ENCODE measurements at regions not wholly inside any gene's neighbourhood (a gene's known extent, or its start where the extent isn't known, plus 50 kb on each side); places are given as distances from the start of the nearest gene placed in this dataset.

DNA sequence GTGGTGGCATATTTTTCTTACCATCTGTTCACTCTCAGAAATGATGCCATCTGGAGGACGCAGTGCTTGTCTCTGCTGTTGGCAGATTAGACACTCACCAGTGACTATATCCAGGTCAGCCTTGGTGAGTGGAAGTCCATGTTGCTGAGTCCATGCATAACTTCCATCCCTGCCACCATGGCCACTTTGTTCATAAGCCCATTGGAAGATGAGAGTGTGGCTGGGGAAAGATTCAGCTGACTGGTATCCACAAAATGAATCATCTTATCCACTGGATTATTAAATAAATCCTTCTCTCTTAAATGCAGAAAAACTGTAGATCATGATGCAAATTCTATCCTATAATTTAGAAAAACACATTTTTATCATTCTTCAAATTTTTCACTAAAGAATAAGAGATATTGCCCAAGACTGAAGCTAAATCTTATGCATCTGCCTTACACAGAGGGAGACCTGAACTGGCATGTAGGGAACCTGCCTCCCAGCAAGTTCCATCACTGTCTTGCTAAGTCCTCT is 726.9 kb downstream of the TNS3 start:
- DNase-seq = no peak

- no peak for DNase-seq
Observed at GRCh38 chr7:46853451-46853850, 728.5 kb downstream of the TNS3 start.

DNA sequence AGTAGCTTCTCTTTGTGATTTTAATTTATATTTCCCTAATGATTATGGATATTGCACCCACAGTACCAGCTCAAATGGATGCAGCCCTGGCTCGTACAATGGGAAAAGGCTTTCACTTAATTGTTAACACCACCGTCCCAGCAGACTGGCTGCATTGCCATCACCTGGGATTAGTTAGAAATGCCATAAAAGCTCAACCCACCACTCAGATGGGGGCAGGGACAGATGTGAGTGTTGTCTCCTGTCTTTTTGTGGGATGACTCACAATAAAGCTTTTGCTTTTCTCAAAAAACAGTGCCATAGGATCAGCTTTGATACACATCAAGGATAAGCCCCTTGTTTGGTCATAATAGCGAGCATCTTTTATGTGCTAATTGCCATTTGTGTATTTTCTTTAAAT is 729.1 kb downstream of the TNS3 start:
- no peak for DNase-seq

- no peak for DNase-seq
Observed at GRCh38 chr7:46850563-46851330, 731.2 kb downstream of the TNS3 start.

DNA sequence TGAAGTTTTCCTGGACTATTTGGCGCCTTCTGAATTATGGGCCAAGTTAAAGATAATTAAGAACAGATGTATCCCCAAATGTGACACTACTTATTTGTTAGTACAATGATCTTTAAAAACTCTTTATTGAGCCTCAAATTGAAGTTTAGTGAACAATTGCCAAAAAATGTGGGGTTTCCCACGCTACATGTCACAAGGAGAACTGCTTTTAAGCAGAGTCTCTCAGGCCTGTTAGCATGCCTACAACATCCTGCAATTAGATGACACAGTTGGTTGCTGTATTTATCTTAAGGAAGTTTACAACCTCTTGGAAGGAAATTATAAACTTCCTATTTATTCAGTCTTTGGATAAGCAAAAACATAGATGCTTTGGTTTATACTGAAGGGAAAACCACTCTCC is 733.0 kb downstream of the TNS3 start:
- DNase-seq = no peak

DNA sequence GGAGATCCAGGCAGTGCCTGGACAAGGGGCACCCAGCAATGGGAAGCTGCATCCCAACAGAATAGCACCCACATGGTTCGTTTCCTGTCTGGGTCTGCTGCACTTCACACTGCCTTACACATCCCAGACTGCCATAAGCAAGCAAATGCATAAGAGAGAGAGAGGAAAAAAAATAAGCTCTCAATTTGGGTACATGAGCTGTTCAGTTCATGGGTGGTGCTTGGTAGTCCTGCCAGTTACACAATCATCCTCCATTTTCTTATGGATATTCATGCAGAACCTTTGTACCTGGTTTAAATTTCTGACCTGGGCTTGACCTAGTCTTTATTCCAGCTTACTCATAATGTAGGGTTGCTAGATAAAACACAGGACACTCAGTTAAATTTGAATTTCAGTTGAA is 733.6 kb downstream of the TNS3 start:
- DNase-seq = no peak

DNA sequence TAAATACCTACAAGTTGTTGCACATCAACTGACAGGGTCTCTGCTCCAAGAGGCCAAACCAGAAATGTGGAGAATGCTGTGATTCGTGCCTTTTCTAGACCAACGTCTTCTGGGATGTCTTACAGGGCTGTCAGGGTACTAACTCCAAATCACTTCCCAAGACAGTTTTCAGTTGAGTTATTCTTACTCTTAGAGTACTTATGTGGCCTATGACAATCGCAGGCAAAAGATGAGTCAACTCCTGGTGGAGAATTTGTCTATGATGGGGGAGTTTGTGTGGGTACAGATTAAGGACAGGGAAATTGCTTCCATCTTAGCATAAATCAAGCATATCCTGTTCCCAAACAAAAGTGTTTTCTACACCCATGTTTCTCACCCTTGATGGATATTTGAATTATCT is 734.8 kb downstream of the TNS3 start:
- DNase-seq = no peak

DNA sequence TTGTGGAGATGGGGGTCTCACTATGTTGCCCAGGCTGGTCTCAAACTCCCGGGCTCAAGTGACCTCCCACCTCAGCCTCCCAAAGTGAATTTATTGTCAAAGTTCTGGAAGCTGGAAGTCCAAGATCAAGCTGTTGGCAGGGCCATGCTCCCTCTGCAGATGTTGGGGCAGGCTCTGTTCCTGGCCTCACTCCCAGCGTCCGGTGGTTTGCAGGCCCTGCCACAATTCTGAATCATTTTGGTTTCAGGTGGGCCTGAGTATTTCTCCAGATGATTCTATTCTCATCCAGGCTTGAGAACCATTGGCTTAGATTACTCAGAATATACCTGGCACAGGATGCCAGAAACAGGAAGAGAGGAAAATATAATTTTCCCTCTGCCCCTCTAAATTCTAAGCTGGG is 737.4 kb downstream of the TNS3 start:
- no peak for DNase-seq

GRCh38 chr7:46841248-46841647 is 740.7 kb downstream of the TNS3 start:
- DNase-seq = no peak

DNA sequence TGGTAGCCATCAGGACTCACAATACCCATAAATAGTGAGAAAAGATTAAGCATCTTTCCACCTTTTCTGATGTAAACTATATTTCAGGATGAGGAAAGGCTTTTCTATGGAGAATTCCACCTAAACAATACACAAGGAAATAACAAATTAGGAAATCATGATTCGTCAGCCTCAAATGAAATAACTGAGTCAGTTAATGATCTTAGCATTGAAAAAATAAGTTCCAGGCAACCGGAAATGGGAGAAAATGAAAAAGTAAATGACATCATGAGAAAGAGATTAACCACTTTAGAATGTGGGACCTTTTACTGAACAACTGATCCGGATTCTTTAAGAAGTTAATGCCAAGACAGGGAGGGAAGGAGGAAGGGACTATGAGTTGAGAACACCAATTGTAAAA is 742.3 kb downstream of the TNS3 start:
- no peak for DNase-seq

DNA sequence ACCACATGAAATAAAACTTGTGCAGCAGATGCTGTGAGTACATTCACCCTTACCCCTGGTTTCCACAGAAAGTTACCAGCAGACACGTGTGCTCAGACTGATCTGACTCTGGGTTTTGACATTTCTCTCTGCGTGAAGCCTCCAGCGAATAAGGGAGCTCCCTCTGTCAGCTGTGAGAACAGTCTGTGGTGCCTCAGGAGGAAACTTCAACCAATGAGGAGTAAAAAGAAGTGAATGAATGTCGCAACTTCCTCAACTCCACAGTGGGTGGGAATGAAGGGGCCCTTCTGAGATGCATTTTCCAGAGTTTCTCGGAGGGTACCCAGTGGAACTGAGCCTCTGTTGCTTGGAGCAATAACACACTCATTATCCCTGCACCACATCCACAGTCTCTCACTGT is 743.4 kb downstream of the TNS3 start:
- no peak for DNase-seq

DNA sequence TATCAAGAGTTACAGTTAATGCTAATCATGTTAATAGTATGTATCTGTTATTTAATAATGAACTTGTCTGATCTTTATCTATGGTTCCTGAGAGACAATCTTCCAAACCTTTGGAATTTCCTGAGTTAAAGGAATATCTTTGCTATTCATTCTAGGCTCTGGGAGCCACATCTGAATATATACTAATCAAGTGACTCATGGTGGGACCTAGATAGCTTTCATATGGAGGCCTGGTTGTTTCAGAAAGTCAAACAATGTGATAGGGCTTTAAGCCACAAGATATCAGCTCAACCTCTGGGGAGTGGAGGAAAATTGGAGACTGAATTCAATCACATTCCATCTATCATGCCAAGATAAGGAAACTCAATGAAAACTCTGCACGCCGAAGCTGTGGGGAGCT is 746.4 kb downstream of the TNS3 start:
- DNase-seq = no peak

- DNase-seq = no peak
Observed at GRCh38 chr7:46834921-46835320, 747.0 kb downstream of the TNS3 start.

- no peak for DNase-seq
Observed at GRCh38 chr7:46833197-46833596, 748.7 kb downstream of the TNS3 start.

DNA sequence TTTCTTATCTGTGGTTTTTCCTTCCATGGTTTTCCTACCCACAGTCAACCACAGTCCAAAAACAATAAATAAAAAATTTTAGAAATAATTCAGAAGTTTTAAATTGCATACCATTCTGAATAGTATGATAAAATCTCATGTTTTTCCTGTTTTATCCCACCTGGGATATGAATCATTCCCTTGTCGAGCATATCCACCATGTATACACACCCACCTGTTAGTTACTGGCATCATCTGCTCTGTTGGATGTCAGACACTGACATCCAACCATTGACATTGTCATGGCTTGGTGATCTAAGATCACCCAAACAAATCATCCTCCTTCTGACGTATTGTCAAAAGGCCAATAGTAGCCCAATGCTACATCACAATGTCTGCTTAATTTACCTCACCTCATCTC is 749.8 kb downstream of the TNS3 start:
- DNase-seq = no peak

DNA sequence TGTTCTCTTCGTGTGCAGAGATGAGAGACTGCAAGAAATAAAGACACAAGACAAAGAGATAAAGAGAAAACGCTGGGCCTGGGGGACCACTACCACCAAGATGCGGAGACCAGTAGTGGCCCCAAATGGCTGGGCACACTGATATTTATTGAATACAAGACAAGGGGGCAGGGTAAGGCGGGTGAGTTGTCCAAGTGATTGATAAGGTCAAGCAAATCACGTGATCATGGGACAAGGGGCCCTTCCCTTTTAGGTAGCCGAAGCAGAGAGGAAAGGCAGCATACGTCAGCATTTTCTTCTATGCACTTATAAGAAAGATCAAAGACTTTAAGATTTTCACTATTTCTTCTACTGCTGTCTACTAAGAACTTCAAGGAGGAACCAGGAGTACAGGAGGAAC is 762.1 kb downstream of the TNS3 start:
- no peak for DNase-seq

DNA sequence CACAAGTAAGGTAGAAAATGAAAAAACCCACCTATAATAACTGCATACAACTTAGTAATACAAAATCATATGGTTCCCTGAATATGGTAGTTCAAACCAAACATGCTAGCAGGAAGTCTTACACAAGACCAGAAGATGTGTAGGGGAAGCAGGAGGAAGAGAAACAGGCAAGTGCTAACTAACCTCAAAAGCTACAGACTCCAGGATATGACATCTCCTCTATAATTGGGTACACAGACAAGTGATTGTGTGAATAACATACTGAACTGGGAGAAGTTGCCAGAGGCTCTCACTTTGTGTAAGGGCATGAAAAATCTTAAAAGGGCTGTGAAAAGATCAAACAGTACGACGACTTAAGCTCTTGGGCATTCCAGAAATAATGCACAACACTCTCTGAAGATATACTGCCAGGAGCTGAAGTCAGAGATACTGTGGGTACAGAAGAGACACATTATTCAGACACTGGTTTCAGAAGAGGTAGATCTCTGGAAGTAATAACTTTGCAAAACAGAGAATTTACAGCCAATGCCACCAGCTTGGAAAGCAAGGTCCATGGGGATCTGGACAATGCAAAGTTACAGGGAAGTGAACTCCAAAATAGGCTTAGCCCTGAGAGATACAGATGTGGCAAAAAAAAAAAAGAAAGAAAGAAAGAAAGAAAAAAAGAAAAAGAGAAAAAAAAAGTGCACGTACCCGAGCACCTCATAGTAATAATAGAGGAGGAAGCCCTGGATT is 767.2 kb downstream of the TNS3 start:
- no peak for DNase-seq

DNA sequence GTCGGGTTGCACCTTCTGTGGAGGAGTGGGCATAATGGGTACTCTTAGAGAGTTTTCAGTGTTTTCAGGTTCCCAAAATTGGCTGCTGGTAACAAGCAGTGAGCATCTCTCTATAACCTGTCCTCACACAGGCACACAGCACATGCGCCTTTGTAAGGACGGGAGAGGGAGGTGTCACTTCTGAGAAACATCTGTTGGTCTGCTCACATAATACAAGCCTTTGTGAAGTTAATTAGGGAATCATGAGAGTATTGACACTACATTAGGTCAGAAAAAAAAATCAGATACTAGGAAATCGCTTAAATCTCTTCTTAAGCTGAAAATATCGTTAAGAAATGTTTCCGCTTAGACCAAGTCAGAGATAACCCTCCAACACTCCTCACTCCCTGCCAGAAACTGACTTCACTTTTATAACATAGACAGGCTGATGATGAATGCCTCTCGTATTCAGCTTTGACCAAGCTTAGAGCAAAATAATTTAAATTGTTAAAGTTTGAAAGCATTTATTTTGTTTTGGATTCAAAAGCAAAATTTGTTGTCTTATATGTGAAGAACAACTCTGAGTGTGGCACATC is 769.7 kb downstream of the TNS3 start:
- no peak for DNase-seq

GRCh38 chr7:46811529-46811928 is 770.4 kb downstream of the TNS3 start:
- DNase-seq = no peak

- DNase-seq = no peak
Observed at GRCh38 chr7:46810986-46811385, 770.9 kb downstream of the TNS3 start.

GRCh38 chr7:46809886-46810285 is 772.0 kb downstream of the TNS3 start:
- no peak for DNase-seq

- no peak for DNase-seq
Observed at GRCh38 chr7:46806856-46807255, 775.1 kb downstream of the TNS3 start.

- DNase-seq = no peak
Observed at GRCh38 chr7:46802479-46802878, 779.4 kb downstream of the TNS3 start.

DNA sequence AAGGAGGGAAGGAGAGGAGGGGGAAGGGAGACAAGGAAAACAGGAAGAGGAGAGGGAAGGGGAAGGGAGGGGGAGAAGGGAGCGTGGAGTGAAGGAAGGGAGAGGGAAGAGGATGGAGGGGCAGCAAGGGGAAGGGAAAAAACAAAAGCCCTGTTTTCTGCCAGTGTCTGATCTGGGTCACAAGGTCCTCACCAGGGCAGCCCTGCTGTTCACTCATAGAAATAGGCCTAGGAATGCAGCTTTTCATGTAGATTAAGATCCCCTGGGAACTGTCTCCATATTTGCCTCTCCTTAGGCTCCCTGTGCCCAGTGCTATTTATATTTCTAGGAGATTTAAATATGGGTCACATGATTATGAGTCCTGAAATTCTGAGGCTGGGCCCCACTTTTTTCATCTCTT is 790.7 kb downstream of the TNS3 start:
- no peak for DNase-seq
